ENCODE measurements at regions not wholly inside any gene's neighbourhood (a gene's known extent, or its start where the extent isn't known, plus 50 kb on each side); places are given as distances from the start of the nearest gene placed in this dataset. TPM values are rescaled to one million over a fixed set of nuclear protein-coding genes. Genes with fewer than 3 reads are reported as not detected.

Small RNA genes in the stretch of these regions (microRNA-seq; reads per million reads assigned to microRNA genes)
- gene MIR1302-6, result not detected

All from kidney (tissue), 1 donor.